Lung microvascular endothelial cell (primary cell): ENCODE measurements at regions not wholly inside any gene's neighbourhood (a gene's known extent, or its start where the extent isn't known, plus 50 kb on each side); places are given as distances from the start of the nearest gene placed in this dataset.

Experiments
- DNase-seq, 2 donors: peaks; one replicate each; pipeline versions ENCODE4 v3.0.0 to v3.0.0-alpha.2; 2010; ENCODE audit warnings: low read depth in 2 of 2

DNA sequence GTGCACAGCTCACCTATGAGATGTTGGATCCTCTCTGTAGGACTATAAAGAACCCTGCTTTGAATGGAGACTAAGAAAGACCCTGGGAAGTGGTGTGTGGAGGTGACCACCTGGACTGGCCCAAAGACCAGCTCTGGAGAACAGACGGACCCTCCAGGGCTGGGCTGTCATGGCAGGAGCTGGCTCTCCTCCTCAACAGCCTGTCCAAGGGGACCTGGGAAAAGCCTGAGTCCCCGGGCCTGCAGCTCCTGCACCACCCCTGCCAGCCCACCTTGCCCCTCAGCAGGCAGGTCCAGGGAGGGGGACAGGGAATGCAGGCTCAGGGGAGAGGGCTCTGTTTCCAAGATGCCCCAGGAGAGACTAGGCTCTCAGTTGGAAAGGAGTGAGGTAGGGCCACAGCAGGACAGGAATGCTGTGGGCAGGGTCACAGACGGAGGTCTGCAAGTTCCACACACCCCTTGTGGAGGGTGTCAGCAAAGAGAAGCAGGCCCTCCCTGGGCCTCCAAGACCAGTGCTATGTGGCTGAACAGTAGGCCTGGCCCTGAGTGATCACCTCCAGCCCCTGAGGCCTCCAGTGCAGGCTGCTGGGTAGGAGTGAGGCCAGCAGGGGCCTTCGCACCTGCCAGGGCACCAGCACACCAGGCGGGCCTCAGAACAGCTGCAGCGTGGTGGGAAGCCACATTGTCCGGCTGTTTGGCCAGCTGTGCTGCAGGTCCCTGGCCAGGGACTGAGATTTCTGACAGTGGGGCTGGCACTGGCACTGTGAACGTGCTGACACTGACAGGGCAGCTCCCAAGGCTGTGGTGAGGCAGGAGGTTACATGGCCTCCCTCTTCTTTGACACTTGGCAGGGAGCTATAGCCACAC is 86.4 kb upstream of the OTOS start:
- DNase-seq, result no peak

DNA sequence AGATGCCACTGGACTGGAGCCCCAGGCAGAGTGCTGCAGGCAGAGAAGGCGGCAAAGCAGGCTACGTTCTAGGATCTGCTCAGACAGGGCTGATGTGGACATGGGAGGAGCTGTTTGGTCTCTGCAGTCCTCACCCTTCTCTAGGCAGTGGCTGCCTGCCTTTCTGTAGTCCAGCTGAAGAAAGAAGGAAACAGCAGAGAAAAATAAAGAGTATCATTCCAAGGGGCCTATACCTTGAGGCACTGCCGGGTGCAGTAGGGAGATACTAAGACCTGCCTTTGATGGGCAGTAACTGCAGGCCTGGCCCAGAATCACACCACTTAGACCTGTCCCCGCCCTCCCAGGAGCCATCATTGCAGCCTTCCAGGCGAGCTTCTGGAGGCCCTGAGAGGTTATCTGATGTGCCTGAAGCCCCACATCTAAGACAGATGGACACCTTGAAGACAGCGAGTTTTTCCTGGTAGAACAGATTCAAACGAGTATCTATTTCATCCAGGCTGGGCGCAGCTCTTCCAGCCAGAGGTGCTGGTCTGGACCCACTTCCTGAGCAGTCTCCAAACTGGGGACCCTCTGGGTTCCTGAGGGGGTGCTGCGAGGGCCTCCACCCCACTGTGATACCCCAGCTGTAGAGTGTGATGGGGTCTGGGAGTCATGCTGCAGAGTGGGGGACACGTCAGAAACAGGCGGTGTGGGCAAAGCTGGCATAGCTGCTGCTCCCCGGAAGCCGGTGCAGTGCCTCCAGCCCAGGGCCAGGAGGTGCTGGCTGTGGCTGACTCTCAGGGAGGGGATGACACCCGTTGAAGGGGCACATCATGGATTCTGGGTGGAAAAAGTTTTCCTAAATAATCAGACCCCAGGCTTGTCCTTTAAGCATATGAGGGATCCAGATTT is 87.3 kb upstream of the OTOS start:
- no peak for DNase-seq

DNA sequence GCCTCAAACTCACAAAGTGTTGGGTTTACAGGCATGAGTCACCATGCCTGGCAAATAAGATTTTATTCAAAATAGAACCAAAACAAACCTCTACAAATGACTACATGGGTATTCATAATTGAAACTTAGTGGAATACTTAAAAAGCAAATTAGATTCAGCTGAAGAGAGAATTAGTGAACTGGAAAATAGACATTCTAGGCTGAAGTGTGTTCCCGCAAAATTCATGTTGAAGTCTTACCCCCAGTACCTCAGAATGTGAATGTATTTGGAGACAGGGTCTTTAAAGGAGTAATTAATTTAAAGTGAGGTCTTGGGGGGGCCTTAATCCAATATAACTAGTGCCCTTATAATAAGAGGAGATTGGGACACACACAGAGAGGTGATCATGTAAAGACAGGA is 88.5 kb upstream of the OTOS start:
- no peak for DNase-seq

DNA sequence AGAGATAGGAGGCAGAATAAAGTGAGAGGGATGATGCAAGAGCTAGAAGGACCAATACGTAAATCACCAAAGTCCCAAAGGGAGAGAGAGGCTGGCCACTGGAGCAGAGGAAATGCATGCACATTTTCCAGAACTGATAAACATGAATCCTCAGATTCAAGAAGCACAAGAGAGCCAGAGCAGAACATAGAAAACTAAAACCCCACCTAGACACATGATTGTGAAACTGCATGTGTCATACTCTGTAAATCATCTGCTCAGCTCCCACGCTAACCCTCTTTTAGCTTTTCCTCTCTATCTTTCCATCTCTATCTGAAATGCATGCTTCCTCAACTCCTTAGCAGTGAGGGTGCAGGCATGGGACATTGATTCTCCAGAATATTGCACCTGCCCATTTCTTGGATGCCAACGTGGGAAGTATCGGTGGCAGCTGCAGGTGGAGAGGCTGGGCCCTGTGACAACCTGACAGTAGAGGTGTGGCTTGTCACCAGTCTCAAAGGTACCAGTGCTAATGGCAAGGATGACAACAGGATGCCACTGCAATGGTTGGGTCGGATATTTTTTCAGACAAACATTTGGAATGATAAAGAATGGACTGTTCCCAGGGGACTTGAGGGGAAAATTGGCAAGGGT is 89.3 kb upstream of the OTOS start:
- DNase-seq, result no peak

DNA sequence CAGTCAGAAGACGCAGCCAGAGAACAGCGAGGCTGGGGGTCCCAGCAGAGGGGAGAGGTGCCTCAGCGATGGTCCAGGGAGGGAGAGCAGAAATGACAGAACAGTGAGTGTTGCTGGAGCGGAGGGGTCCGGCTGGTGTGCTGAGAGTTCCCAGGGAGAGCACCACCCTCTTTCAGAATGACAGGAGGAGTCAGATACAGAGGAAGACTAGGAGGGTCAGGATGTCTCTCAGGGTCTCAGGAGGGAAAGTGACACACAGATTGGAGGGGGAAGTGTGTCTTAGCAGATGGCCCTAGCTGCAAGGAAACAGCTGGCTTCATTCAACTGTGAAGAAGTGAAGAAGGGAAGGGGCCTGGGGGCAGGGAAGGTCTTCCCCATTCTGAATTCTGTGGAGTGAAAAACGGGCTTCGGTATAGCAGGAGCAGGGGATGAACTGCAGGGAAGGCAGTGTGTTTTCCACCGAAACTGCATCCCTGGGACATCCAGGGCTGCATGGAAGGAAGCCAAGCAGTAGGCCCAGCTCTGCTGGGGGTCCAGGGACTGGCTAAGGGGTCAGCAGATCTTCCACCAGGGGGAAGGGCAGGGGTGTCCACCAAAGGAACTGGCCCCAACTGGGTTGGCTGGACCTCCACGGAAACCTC is 90.0 kb upstream of the OTOS start:
- no peak for DNase-seq

DNA sequence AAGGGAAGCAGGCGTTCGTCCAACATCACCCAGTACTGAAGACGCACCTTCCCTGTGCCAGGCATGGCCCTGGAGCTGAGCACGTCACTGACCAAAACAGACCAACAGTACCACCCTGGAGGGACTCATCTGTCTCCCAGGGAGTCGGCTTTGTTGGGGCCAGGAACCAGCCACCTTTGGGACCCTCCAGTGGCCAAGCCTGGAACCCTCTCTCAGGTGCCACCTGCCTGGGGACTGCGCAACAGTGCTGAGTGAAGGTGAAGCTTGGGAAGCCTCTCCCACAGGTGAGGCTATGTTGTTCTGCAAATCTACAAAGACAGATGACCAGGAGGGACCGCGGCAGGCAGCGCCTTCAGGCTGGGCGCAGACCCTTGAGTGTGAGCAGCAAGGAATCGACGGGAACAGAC is 91.4 kb upstream of the OTOS start:
- DNase-seq, result no peak

DNA sequence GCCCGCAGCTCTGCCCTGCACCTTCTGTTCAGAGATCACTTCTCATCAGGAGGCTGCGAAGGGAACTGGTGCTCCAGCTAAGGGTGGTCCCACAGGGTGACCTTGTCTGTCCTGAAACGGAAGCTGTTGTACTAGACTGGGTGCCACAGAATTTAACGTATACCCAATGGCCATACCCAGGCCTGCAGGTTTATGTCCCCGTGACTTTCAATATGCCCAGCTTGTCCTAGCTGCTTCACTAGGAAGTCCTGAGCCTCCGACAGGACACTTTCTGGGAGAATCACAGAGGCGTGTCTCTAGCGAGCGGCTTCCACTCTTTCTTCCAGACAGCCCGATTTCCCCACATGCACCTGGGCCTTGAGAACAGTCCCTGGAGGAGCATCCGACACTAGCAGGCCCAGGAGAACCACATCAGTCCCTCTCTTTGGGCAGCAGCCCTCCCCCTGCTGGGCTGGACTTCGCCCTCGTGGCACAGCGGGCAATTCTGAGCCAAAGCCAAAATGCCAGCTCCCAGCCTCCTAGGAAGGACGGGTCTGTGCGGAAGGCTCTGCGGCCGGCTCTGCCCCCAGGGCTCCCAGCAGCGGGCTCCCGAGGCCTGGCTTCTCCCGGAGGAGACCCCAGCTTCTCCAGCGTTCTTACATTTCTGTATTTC is 91.9 kb upstream of the OTOS start:
- DNase-seq, result no peak

DNA sequence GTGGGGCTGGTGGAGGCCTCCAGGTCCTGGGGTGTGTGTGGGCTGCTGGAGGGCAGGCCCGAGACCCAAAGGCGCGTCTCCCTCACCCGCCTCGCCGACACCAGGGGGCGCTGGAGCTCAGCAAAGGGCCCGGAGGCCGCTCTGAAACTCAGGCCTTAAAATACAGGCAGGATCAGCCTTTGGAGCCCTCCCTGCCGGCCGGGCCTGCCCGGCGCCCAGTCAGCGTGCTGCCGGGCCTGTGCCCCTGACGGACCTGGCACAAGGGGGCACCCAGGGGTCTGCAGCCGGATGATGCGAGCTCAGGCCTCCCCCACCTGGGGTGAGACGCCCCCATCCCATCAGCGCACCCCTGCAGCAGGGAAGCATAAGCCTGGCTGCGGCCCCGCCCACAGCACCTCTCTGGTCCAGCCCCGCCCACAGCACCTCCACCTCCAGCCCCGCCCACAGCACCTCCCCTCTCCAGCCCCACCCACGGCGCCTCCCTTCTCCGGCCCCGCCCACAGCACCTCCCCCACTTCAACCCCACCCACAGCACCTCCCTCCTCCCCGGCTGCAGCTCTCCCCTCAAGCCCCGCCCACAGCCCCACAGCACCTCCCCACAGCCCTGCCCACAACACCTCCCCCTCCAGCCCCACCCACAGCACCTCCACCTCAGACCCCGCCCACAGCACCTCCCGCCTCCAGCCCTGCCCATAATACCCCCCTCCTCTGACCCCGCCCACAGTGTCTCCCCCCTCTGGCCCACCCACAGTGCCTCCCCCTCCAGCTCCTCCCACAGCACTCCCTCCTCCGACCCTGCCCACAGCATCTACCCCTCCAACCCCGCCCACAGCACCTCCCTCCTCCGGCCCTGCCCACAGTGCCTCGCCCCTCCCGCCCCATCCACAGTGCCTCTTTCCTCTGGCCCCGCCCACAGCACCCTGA is 92.8 kb upstream of the OTOS start:
- peak; percentile 82 to 86 for DNase-seq

DNA sequence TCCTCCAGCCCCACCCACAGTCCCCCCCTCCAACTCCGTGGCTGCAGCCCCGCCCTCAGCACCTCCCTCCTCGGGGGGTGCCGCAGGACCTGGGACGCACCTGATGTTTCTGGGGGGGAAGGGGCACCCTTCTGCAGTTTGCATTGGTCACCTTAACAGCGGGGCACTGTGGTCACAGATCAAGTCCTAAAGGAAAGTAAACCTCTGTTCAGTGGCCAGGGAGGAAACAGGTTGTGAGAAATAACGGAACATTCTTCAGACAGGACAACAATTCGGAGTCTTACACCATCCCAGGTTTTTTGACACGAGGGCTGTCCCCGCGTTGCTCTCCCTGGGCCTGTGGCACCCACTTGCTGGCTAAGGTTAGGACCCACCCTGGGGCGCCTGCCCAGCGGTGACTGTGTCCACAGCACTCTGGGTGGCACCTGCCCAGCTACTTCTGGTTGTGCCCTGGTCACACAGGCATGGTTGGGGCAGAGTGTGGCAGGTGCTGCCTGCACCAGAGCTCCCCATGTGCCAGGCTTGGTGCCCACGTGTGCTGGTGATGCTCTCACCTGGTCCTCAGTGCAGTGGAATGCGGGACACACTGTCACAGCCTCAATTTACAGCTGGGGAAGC is 93.5 kb upstream of the OTOS start:
- no peak for DNase-seq

DNA sequence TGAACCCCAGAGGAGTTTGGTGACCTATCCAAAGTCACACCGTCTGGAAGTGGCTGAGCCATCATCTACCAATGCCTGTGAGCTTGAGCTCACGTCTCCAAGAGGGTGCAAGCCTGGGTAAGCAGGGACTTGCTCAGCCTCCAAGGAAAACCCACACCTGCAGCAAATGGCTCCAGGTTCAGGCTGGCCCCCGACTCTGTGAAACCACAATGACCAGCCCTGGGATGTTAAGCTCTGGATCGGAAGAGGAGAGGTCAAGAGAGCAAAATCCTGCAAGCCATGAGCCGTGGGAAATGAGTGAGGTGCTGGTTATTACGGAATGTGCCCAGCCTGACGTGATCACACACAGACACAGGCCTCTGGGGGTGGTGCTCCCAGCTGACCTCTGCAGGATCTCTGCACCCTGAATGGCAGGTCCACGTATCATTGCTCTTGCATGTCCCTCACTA is 94.1 kb upstream of the OTOS start:
- DNase-seq, result peak; percentile 35 to 85

DNA sequence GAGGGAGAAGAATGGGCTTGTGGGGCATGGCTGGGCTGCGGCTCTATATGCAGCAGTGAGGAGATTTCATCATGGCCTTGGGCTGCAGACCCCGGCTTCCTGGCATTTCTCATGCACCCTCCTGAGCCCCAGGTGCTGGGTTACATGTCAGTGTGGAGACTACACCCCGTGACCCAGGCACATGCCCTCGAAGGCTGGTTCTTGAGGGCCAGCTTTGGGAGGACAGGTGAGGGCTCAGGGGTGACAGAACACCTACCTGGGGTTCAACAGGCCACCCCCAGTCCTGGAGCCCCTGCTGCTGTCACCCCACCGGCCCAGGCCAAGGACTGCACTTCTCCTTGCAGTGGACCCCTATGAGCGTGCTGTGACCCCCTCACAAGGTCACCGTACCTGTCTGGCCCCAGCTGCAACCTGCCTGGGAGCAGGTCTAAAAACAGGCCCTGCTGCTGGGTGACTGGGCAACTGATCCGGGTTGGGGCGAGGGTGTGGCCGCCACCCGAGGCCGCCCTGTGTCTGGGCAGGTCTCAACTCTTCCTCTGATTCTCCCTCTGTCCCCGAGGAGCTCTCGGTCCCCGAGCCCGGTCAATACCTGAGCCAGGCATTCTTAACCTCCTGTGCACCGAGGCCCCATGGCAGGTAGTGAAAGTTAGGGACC is 94.8 kb upstream of the OTOS start:
- no peak for DNase-seq

DNA sequence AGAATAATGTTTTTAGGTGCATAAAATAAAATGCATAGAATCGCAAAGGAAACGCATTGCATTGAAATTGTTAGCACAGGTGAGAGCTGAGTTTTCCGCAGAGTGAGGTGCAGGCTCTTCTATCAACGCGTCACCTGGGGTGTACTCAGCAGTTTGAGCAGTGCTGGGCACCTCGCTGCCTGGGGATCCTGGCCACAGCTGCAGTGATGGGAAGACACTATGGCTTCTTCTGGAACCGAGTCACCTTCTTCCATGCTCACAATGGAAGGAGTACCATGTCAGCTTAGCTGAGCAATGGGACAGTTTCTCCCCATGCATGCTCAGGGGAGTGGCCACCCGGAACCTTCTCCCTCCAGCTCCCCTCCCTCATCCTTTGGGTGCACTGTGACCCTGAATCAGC is 95.4 kb upstream of the OTOS start:
- no peak for DNase-seq

DNA sequence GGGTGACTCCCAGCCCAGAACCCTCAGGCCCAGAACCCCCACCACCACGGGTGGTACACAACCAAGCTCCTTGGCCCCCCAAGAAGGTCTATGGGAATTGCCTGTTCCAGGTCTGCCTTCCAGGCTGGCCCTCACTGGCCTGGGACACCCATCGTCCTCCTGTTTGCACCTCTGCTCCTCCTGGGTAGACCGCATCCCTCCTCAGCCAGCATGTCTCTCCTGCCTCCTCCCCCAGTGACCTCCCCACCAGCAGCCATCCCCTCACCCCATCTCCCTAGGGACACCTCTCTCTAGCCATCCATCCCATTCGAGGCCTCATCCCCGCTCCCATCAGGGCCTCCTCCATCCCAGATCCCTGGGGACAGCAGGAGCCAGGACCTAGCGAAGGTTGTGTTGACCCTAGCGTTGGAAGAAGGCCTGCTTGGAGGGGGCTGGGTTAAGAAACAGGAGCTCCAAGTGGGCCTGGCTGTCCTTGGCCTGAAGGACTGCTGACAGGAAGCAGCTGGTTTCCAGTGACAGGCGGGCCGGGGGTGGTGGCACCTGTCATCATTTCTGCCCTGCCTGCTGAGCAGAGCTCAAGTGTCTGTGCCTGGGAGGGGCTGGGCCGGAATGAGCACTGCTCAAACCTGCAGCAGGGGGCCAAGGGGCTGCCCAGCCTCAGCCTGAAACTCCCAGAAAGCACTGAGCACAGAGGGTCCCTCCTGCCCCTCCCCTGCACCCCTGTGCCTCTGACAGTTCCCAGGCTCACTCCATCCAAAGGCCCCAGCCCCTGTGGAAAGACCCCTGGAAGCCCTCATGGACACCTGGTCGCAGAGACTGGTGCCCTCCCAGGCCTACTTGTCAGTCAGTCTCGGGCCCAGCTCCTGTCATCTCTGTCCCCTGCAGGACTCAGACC is 96.0 kb upstream of the OTOS start:
- peak in 1 of 2 donors; percentile 74 for DNase-seq

DNA sequence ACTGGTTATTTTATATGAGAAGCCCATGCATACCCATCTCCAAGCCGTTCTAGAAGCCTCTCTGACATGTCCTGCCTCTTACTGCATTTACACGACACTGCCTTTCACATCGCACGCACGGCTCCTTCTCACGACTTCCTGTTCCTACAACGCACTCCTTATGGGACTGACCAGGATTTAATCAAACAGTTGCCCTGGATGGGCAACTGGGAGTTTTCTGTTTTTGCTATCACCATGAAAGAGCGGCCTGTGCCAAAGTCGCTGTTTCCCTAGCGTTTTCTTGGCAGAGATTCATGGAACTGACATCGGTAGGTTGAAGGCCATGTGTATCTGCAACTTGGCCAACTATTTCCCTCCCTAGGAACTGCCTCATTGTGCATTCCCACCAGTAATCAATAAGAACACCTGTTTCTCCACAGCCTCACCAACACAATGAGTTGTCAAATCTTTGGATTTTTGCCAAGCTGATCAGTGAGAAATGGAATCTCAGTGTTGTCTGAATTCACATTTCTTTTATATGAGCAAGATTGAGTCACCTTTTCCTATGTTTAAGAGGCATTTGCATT is 97.2 kb upstream of the OTOS start:
- peak; percentile 86 to 99 for DNase-seq

DNA sequence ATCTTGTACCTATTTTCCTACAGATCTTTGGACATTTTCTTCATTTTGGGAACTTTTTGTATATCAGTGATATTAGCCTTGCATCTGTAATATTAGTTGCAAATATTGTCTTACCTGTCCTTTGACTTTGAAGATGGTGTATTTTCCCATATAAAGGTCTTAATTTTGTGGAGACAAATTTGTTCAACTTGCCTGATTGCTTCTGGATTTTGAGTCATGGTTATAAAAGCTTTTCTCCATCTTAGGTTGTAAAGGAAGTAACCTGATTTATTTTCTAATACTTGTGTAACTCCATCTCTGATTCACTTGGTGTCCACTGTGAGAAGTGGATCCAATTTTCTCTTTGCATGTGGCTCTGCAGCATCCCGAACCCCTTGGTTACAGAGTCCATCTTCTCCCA is 97.7 kb upstream of the OTOS start:
- DNase-seq, result no peak

DNA sequence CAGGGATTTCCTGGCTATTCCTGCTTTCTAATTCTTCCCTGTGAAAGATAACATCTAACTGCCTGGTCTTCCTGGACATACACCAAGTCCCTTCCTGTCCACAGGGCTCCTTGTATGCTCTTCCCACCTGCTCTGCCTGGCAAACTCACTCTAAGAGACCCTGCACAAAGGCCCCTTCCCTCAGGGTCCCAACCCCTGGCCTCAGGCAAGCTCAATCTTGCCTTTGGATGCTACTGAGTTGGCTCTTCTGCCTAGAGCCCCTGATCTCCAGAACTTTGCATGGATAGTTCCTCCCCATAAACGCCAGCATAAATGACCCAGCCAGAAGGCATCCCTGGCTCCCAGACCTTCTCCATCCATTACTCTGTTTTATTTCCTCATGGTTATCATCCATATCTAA is 98.3 kb upstream of the OTOS start:
- peak in 1 of 2 donors; percentile 19 for DNase-seq

DNA sequence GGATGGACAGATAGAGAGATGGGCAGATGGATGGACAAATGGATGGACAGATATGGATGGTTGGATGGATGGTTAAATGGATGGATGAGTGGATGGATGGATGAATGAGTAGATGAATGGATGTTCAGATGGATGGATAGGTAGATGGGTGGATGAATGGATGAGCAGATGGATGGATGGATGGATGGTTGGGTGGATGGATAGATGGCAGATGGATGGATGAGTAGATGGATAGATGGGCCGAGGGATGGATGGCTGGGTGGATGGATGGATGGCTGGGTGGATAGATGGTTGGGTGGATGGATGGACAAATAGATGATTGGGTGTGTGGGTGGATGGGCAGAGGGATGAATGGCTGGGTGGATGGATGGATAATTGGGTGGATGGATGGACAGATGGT is 98.9 kb upstream of the OTOS start:
- DNase-seq, result no peak
